ENCODE measurements at regions not wholly inside any gene's neighbourhood (a gene's known extent, or its start where the extent isn't known, plus 50 kb on each side); places are given as distances from the start of the nearest gene placed in this dataset.
"Not testable (repeated sequence)": the region's sequence is repeated elsewhere in the genome, so short reads cannot be mapped to it uniquely, and the experiment has no call there.

GRCh38 chr11:97557399-97557798 is 1167.6 kb downstream of the JRKL start:
- no peak for DNase-seq (ENCODE audit: low spot score)

GRCh38 chr11:97567801-97568200 is 1178.0 kb downstream of the JRKL start:
- no peak for DNase-seq (ENCODE audit: low spot score)

GRCh38 chr11:97570636-97571035 is 1180.8 kb downstream of the JRKL start:
- DNase-seq (ENCODE audit: low spot score): no peak

GRCh38 chr11:97573771-97574170 is 1184.0 kb downstream of the JRKL start:
- not testable (repeated sequence) for DNase-seq (ENCODE audit: low spot score)

GRCh38 chr11:97574976-97575665 is 1185.3 kb downstream of the JRKL start:
- no peak for DNase-seq (ENCODE audit: low spot score)

GRCh38 chr11:97607291-97608000 is 1217.6 kb downstream of the JRKL start:
- DNase-seq (ENCODE audit: low spot score): no peak

GRCh38 chr11:97610000-97610399 is 1220.2 kb downstream of the JRKL start:
- DNase-seq (ENCODE audit: low spot score): no peak

- DNase-seq (ENCODE audit: low spot score): no peak
Observed at GRCh38 chr11:97610854-97611253, 1221.0 kb downstream of the JRKL start.

GRCh38 chr11:97611345-97611744 is 1221.5 kb downstream of the JRKL start:
- no peak for DNase-seq (ENCODE audit: low spot score)

- no peak for DNase-seq (ENCODE audit: low spot score)
Observed at GRCh38 chr11:97614606-97615005, 1224.8 kb downstream of the JRKL start.

- DNase-seq (ENCODE audit: low spot score): no peak
Observed at GRCh38 chr11:97615546-97615945, 1225.7 kb downstream of the JRKL start.

- no peak for DNase-seq (ENCODE audit: low spot score)
Observed at GRCh38 chr11:97617031-97617430, 1227.2 kb downstream of the JRKL start.

- DNase-seq (ENCODE audit: low spot score): no peak
Observed at GRCh38 chr11:97620007-97620406, 1230.2 kb downstream of the JRKL start.

- no peak for DNase-seq (ENCODE audit: low spot score)
Observed at GRCh38 chr11:97621282-97621681, 1231.5 kb downstream of the JRKL start.

- no peak for DNase-seq (ENCODE audit: low spot score)
Observed at GRCh38 chr11:97622795-97623194, 1233.0 kb downstream of the JRKL start.

- not testable (repeated sequence) for DNase-seq (ENCODE audit: low spot score)
Observed at GRCh38 chr11:97636741-97637140, 1246.9 kb downstream of the JRKL start.

GRCh38 chr11:97637701-97638100 is 1247.9 kb downstream of the JRKL start:
- no peak for DNase-seq (ENCODE audit: low spot score)

- no peak for DNase-seq (ENCODE audit: low spot score)
Observed at GRCh38 chr11:97638641-97639224, 1248.9 kb downstream of the JRKL start.

GRCh38 chr11:97641988-97642387 is 1252.2 kb downstream of the JRKL start:
- DNase-seq (ENCODE audit: low spot score): no peak

- DNase-seq (ENCODE audit: low spot score): no peak
Observed at GRCh38 chr11:97645736-97646135, 1255.9 kb downstream of the JRKL start.

GRCh38 chr11:97656356-97656755 is 1266.5 kb downstream of the JRKL start:
- no peak for DNase-seq (ENCODE audit: low spot score)

- no peak for DNase-seq (ENCODE audit: low spot score)
Observed at GRCh38 chr11:97657852-97658251, 1268.0 kb downstream of the JRKL start.

- DNase-seq (ENCODE audit: low spot score): no peak
Observed at GRCh38 chr11:97667057-97667456, 1277.2 kb downstream of the JRKL start.
